Breast epithelium (tissue), 3 donors: ENCODE measurements at regions not wholly inside any gene's neighbourhood (a gene's known extent, or its start where the extent isn't known, plus 50 kb on each side); places are given as distances from the start of the nearest gene placed in this dataset.

ENCODE experiments used
- POLR2A ChIP-seq: fragments of 450-650 bp; IDR thresholded peaks from one replicate; pipeline ENCODE4 v1.6.1; 2016; ENCODE audit warnings: antibody characterized with exemption, mild to moderate bottlenecking, moderate library complexity
- TF ChIP-seq, protein P1 (sequence below), 3 donors: fragments of 450-650 bp; IDR thresholded peaks; one replicate each; pipeline ENCODE4 v1.5.1; 2016 to 2017; ENCODE audit warnings: antibody characterized with exemption in 3 of 3, mild to moderate bottlenecking in 3 of 3, moderate library complexity in 3 of 3

DNA sequence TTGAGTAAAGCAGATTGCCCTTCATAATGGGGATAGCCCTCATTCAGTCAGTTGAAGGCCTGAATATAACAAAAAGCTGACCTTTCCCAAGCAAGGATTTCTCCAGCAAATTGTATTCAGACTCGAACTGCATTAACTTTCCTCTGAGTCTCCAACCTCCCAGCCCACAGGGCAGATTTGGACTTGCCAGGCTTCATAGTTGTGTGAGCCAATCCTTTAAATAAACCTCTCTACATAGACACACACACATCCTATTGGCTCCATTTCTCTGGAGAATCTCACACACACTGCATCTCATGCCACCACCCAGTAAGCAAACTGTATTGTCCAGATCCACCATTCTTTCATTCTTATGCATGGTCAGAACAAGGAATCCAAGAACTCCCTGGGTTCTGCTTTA is 225.1 kb downstream of the MPDZ start:
- TF ChIP-seq, protein P1, sequence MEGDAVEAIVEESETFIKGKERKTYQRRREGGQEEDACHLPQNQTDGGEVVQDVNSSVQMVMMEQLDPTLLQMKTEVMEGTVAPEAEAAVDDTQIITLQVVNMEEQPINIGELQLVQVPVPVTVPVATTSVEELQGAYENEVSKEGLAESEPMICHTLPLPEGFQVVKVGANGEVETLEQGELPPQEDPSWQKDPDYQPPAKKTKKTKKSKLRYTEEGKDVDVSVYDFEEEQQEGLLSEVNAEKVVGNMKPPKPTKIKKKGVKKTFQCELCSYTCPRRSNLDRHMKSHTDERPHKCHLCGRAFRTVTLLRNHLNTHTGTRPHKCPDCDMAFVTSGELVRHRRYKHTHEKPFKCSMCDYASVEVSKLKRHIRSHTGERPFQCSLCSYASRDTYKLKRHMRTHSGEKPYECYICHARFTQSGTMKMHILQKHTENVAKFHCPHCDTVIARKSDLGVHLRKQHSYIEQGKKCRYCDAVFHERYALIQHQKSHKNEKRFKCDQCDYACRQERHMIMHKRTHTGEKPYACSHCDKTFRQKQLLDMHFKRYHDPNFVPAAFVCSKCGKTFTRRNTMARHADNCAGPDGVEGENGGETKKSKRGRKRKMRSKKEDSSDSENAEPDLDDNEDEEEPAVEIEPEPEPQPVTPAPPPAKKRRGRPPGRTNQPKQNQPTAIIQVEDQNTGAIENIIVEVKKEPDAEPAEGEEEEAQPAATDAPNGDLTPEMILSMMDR (IDR thresholded peaks at IDR 0.05): no peak
- TF ChIP-seq POLR2A: no peak
